ENCODE measurements at regions not wholly inside any gene's neighbourhood (a gene's known extent, or its start where the extent isn't known, plus 50 kb on each side); places are given as distances from the start of the nearest gene placed in this dataset.

- DNase-seq = no peak
These were observed 252.3 kb upstream of the ZP4 start for GRCh38 chr1:238143038-238143437.

DNA sequence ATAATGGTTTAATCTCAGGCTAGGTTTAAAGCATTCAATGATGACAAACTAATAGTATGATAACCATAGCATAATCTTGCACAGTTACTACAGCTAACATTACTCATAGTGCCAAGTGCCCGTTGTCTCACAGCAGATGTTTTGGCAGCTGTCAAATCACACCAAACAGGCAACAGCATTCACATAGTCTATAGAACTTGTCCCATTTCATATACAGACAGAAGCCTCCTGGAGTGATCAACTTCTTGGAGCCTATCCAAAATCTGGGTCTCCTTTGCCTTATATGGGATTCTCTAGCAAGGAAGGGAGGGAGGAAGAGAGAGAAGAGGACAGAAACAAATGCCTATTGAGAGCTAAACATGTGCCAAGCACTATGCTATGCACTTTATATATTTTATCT lies 250.6 kb upstream of the ZP4 start:
- no peak for DNase-seq

GRCh38 chr1:238139713-238140112 lies 249.0 kb upstream of the ZP4 start:
- DNase-seq = no peak

GRCh38 chr1:238138059-238138626 lies 247.4 kb upstream of the ZP4 start:
- DNase-seq = no peak

DNA sequence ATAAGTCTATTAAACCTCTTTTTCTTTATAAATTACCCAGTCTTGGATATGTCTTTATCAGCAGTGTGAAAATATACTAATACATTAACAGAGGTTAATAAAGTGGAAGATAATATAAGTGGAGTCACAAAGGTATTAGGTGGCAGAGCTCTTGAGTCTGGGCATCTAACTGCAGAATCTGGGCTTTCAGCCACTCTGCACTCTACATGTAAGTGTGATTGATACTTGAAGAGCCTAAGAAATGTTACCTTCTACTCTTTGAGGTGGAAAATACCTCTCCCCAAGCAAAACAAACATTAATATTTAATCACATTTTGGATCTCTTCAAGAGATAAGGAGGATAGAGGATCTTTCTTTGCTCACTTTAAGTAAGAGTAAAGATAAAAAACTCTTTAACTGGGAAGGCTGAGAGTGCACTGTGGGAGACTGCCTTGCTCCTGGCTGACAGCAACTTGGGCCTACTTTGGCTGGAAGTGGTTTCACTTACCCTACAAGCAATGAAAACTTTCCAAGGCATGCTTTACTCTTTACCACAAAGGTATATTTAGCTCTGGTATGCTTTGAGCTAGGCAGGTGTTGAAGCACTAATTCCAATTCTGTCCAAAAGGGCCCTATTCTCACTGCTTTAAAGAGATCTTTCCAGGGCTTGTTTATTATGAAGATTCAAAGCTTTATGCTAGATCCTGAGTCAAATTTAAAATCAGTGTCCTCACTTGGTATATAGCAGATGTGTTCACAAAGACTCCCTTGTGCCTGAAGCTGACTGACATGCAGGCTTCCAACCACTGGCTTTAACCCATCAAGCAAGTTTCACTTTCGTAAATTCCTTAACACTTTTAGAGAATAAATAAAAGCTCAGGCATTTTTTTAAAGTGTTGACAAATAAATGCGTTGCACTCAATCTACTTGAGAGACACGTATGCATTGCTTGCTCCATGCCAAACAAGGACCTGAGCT lies 245.3 kb upstream of the ZP4 start:
- DNase-seq = no peak

DNA sequence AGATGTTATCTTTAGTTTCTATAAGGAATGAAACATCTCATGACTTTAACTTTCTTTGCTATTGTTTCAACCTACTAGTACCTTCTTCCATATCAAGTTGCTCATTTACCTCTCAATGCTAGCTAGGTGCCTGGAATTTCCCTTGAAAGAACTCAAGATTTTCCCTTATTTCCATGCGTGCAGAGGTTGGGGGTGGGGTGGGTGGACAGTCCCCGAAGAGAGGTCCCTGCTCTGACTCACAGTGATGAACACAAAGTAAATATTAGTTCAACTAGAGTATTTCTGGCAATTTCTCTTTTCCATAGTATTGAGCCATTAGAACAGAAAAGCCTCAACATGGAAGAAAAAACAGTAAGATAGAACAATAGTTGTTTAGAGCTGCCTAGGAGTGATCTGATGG lies 239.0 kb upstream of the ZP4 start:
- DNase-seq = no peak

- DNase-seq = no peak
These were observed 232.5 kb upstream of the ZP4 start for GRCh38 chr1:238123201-238123600.

GRCh38 chr1:238119861-238120260 lies 229.1 kb upstream of the ZP4 start:
- DNase-seq = no peak

- no peak for DNase-seq
These were observed 228.3 kb upstream of the ZP4 start for GRCh38 chr1:238119060-238119459.

DNA sequence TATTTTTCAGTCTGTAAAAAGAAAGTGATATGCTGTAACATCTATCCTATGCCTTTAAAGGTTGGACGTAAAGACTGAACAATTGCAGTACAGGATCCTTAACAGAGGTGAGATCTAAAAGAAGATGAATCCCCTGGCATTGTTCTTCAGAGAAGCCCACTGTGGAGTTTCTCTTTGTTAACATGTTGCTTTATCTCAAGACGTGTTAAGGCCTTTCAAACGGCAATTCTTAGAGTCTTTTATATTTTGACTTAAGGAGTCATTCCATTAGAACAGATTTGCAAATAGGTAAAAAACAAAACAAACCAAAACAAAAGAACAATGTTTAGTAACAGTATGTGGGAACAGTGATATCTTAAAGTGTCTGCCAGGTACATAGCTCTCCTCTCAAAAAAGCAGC lies 225.1 kb upstream of the ZP4 start:
- DNase-seq = no peak

DNA sequence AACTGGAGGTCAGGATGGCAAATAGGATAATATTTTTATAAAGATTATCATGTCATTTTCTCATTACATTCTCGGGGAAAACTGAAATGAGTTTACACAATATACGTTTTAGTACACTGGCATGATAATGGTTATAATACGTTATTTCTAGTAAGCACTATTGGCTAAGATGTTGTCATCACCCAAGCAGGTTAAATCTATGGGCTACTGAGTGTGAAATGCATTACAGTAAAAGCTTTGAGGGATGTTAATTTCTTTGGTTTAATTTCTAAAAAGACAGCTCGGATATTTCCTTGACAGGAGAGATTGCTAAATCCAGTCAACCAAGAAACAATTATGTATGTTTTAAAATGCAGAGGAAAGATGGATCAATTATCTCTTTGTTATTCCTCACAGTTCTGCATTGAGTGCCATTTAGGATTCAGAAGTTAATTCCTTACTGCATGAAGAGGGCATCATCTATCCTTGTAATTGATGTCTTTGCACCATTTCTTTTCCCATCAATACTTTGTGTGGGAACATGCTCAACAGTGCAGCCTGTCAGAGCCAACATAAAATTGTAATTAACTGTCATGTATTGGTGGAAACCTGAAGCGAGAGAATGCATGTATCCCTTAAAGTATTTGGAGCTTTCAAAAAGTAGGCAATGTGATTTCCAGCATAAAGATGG lies 222.4 kb upstream of the ZP4 start:
- DNase-seq = no peak

DNA sequence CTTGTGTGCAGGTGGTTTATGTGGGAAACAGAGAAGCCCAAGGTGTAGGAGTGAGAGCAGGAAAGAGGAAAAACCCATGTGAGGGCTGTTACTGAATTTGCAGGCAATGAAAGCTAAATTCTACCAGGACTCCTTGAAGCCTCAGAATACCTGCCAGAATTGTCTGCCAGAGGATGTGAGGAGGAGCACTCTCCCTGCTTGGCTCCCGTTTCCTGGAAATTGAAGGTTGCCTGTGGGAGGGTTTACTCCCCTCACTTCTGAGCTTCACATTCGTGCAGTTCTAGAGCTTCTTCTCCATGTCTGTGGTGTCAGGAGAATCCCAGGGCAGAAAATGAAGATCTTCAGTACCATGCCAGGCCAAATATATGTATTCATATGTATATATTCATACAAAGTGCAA lies 220.8 kb upstream of the ZP4 start:
- no peak for DNase-seq

GRCh38 chr1:238111081-238111480 lies 220.4 kb upstream of the ZP4 start:
- no peak for DNase-seq

DNA sequence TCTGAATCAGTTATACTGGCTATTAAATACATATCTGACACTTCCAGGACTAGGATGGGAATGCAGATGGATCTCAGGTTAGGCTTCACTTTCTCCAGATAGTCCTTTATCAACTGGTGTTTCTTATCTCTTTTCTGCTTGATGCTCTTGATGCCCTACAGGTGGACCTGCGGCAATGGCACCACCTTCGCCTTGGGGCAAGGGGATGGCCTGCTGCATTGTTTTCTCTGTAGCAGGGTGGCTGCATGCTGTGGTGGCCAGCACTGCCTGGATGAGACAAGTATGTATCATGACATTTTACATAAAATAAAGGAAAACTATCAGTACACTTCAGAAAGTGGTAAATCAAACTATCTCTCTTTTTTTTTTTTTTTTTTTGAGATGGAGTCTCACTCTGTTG lies 217.7 kb upstream of the ZP4 start:
- DNase-seq = no peak

- no peak for DNase-seq
These were observed 216.6 kb upstream of the ZP4 start for GRCh38 chr1:238107322-238107721.

- no peak for DNase-seq
These were observed 214.0 kb upstream of the ZP4 start for GRCh38 chr1:238104752-238105151.

- DNase-seq = no peak
These were observed 211.2 kb upstream of the ZP4 start for GRCh38 chr1:238101923-238102322.

GRCh38 chr1:238099871-238100270 lies 209.1 kb upstream of the ZP4 start:
- DNase-seq = no peak

DNA sequence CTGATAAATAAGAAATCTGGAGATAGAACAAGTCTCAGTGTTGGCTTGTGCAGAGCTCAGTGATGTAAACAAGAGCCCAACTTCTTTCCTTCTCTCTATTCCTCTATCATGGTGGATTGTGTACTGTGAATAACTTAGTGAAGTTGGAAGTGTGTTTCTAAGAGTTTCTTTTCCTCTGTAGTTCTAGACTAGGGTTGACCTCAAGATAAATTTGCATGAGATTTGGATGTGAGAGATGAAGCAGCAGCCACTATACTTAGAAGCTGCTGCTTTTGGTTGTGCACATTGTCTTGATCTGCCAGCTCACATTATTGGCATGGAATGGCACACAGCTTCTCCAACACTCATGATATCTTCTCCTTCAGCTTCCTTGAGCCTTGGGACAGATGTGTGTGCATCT lies 198.9 kb upstream of the ZP4 start:
- no peak for DNase-seq

GRCh38 chr1:238088560-238089290 lies 198.0 kb upstream of the ZP4 start:
- no peak for DNase-seq

- DNase-seq = no peak
These were observed 183.3 kb upstream of the ZP4 start for GRCh38 chr1:238073991-238074390.

- DNase-seq = no peak
These were observed 180.3 kb upstream of the ZP4 start for GRCh38 chr1:238071061-238071460.

GRCh38 chr1:238063454-238063853 lies 172.7 kb upstream of the ZP4 start:
- DNase-seq = no peak

All from GDM1 (cell line).